IMR-90 (cell line): ENCODE measurements at regions not wholly inside any gene's neighbourhood (a gene's known extent, or its start where the extent isn't known, plus 50 kb on each side); places are given as distances from the start of the nearest gene placed in this dataset.

Experiments used
- ATAC-seq: fragments of 200-7000 bp; cut with Tn5 transposase; 2 replicates; pipeline ENCODE4 v1.9.1; 2020; ENCODE audit warnings: low read depth, mild to moderate bottlenecking, moderate library complexity
- BruUV-seq: library from RNA; stranded (reverse); fragments of 400-500 nt; replicated peaks from 2 replicates; lab custom pipeline; 2021; lab: Mats Ljungman, UMichigan
- CTCF ChIA-PET: fragments of 300-600 bp; formaldehyde crosslinking; extraction: SDS; loops from one replicate; lab custom pipeline; 2021; ENCODE audit warnings: antibody characterized with exemption; lab: Yijun Ruan, JAX
- POLR2A ChIA-PET: fragments of 300-600 bp; sonication (Branson Sonifier 250); formaldehyde crosslinking; loops from one replicate; lab custom pipeline; 2022; ENCODE audit warnings: antibody characterized with exemption; ENCODE audit not compliant: unreplicated experiment; lab: Charles Lee
- DNase-seq: peaks from one replicate; pipeline ENCODE4 v3.0.0; 2013
- H2AFZ ChIP-seq: replicated peaks from 2 replicates; pipeline ENCODE3; 2013; ENCODE audit warnings: low read length, mild to moderate bottlenecking; ENCODE audit not compliant: poor library complexity
- H2AK5ac ChIP-seq: 2 replicates; pipeline ENCODE4 v1.6.1; 2013; ENCODE audit warnings: low read depth, low read length, inconsistent platforms
- H2AK9ac ChIP-seq: replicated peaks from 2 replicates; pipeline ENCODE3; 2013; ENCODE audit warnings: mild to moderate bottlenecking, low read depth, low read length, moderate library complexity; ENCODE audit not compliant: poor library complexity
- H2BK120ac ChIP-seq: 2 replicates; pipeline ENCODE4 v1.6.1; 2013; ENCODE audit warnings: low read depth, low read length, inconsistent platforms
- H2BK15ac ChIP-seq: 3 replicates; pipeline ENCODE4 v1.6.1; 2013; ENCODE audit warnings: low read depth, low read length, inconsistent platforms
- H2BK20ac ChIP-seq: 2 replicates; pipeline ENCODE4 v1.6.1; 2013; ENCODE audit warnings: low read depth, mild to moderate bottlenecking, inconsistent platforms, low read length, moderate library complexity
- H2BK5ac ChIP-seq: 2 replicates; pipeline ENCODE4 v1.6.1; 2013; ENCODE audit warnings: mild to moderate bottlenecking, low read depth, low read length, inconsistent platforms; ENCODE audit not compliant: poor library complexity, severe bottlenecking
- H3K14ac ChIP-seq: replicated peaks from 2 replicates; pipeline ENCODE4 v1.6.1; 2013; ENCODE audit warnings: low read depth, low read length, inconsistent platforms
- H3K18ac ChIP-seq: 2 replicates; pipeline ENCODE4 v1.6.1; 2013; ENCODE audit warnings: low read depth, low read length, control low read depth
- H3K23ac ChIP-seq: 2 replicates; pipeline ENCODE4 v1.6.1; 2013; ENCODE audit warnings: low read depth, low read length, inconsistent platforms
- H3K27ac ChIP-seq: 2 replicates; pipeline ENCODE4 v1.5.1; 2013; ENCODE audit warnings: mild to moderate bottlenecking, control low read depth, low read length; ENCODE audit not compliant: insufficient read depth
- H3K27me3 ChIP-seq: 2 replicates; pipeline ENCODE4 v1.6.1; 2013; ENCODE audit warnings: low read length; ENCODE audit not compliant: control insufficient read depth, insufficient read depth
- H3K36me3 ChIP-seq: 2 replicates; pipeline ENCODE4 v1.6.1; 2013; ENCODE audit warnings: low read length, mixed read lengths; ENCODE audit not compliant: control insufficient read depth, insufficient read depth
- H3K4ac ChIP-seq: 2 replicates; pipeline ENCODE4 v1.6.1; 2013; ENCODE audit warnings: low read depth, low read length, inconsistent platforms
- H3K4me1 ChIP-seq: 2 replicates; pipeline ENCODE4 v1.6.1; 2013; ENCODE audit warnings: low read length, mixed read lengths; ENCODE audit not compliant: control insufficient read depth, insufficient read depth
- H3K4me2 ChIP-seq: 2 replicates; pipeline ENCODE4 v1.6.1; 2013; ENCODE audit warnings: low read depth, mild to moderate bottlenecking, control low read depth, low read length, moderate library complexity
- H3K4me3 ChIP-seq: 2 replicates; pipeline ENCODE4 v1.5.1; 2013; ENCODE audit warnings: low read depth, mild to moderate bottlenecking, control low read depth, low read length, moderate library complexity; ENCODE audit not compliant: insufficient read depth
- H3K56ac ChIP-seq: 2 replicates; pipeline ENCODE4 v1.6.1; 2013; ENCODE audit warnings: low read length, inconsistent platforms; ENCODE audit not compliant: insufficient read depth; ENCODE audit errors: extremely low read depth
- H3K79me1 ChIP-seq, 2 experiments: 2 replicates each; pipeline ENCODE4 v1.6.1; 2013; ENCODE audit warnings: low read length in 2 of 2, inconsistent platforms in 1 of 2, low read depth in 1 of 2
- H3K9ac ChIP-seq: 2 replicates; pipeline ENCODE4 v1.6.1; 2013; ENCODE audit warnings: low read depth, low read length, control low read depth
- H3K9me1 ChIP-seq: 2 replicates; pipeline ENCODE4 v1.6.1; 2013; ENCODE audit warnings: low read length, inconsistent platforms; ENCODE audit not compliant: insufficient read depth
- H3K9me3 ChIP-seq: 2 replicates; pipeline ENCODE4 v1.6.1; 2013; ENCODE audit warnings: low read length; ENCODE audit not compliant: control insufficient read depth, insufficient read depth
- H4K20me1 ChIP-seq: 2 replicates; pipeline ENCODE4 v1.6.1; 2013; ENCODE audit warnings: low read length, inconsistent platforms; ENCODE audit not compliant: insufficient read depth
- H4K5ac ChIP-seq: 2 replicates; pipeline ENCODE4 v1.6.1; 2013; ENCODE audit warnings: mild to moderate bottlenecking, low read depth, low read length, control low read depth
- H4K8ac ChIP-seq, 2 experiments: 2 replicates each; pipeline ENCODE4 v1.6.1; 2013; ENCODE audit warnings: low read depth in 2 of 2, low read length in 2 of 2, control low read depth in 1 of 2, inconsistent platforms in 1 of 2
- H4K91ac ChIP-seq: 2 replicates; pipeline ENCODE4 v1.6.1; 2013; ENCODE audit warnings: low read depth, low read length, inconsistent platforms; ENCODE audit not compliant: insufficient read depth
- CEBPB ChIP-seq: IDR thresholded peaks from 2 replicates; pipeline ENCODE4 v1.6.1; 2012; ENCODE audit warnings: low read depth, low read length, improper control_type of control experiment
- CHD1 ChIP-seq: IDR thresholded peaks from 2 replicates; pipeline ENCODE4 v1.6.1; 2012; ENCODE audit warnings: low read depth, low read length, improper control_type of control experiment
- CTCF ChIP-seq: conservative IDR thresholded peaks from 2 replicates; pipeline ENCODE4 v1.5.1; 2012; ENCODE audit warnings: mild to moderate bottlenecking, low read depth, low read length, improper control_type of control experiment
- MAZ ChIP-seq: IDR thresholded peaks from 2 replicates; pipeline ENCODE4 v1.6.1; 2012; ENCODE audit warnings: low read depth, mild to moderate bottlenecking, low read length, improper control_type of control experiment, moderate library complexity, borderline replicate concordance
- MXI1 ChIP-seq: IDR thresholded peaks from 2 replicates; pipeline ENCODE4 v1.6.1; 2012; ENCODE audit warnings: low read depth, mild to moderate bottlenecking, low read length, moderate library complexity, borderline replicate concordance
- NFE2L2 ChIP-seq: fragments of 150-350 bp; IDR thresholded peaks from 2 replicates; pipeline ENCODE4 v1.6.1; 2016; ENCODE audit warnings: low read depth, mild to moderate bottlenecking, low read length
- POLR2A ChIP-seq: IDR thresholded peaks from 2 replicates; pipeline ENCODE4 v1.6.1; 2012; ENCODE audit warnings: mild to moderate bottlenecking, low read depth, low read length
- RAD21 ChIP-seq: IDR thresholded peaks from 2 replicates; pipeline ENCODE4 v1.6.1; 2012; ENCODE audit warnings: low read length, improper control_type of control experiment
- RCOR1 ChIP-seq: IDR thresholded peaks from 2 replicates; pipeline ENCODE4 v1.6.1; 2012; ENCODE audit warnings: mild to moderate bottlenecking, low read length, improper control_type of control experiment; ENCODE audit not compliant: insufficient replicate concordance
- USF2 ChIP-seq: fragments of 150-350 bp; IDR thresholded peaks from 2 replicates; pipeline ENCODE4 v1.6.1; 2017; ENCODE audit warnings: mild to moderate bottlenecking, antibody characterized with exemption, low read length, low read depth
- WGBS, 2 experiments: methylation state at CpG; one replicate each; pipeline versions ENCODE4 v1.1.5 to v1.1.7; 2013; ENCODE audit warnings: missing lambda C conversion rate in 2 of 2; ENCODE audit not compliant: insufficient read length in 1 of 2; ENCODE audit errors: extremely low coverage in 2 of 2; 5-methylcytosine and 5-hydroxymethylcytosine counted together
- dilution Hi-C: fragments of 300-500 bp; cut with HindIII; formaldehyde crosslinking; loops from one replicate; pipeline ENCODE4 v1.14.3; 2018; ENCODE audit warnings: low sequenced_read_pairs; ENCODE audit not compliant: unreplicated experiment
- in situ Hi-C: fragments of 300-500 bp; cut with MboI; formaldehyde crosslinking; loops from 3 replicates; pipeline ENCODE4 v1.14.3; 2019; ENCODE audit warnings: low sequenced_read_pairs, inconsistent platforms, mixed read lengths
- intact Hi-C: fragments of 100-400 bp; cut with micrococcal nuclease; formaldehyde crosslinking; loops from 2 replicates; pipeline ENCODE4 v1.10.0; 2022

GRCh38 chr12:97276661-97277429, 185.8 kb upstream of the RMST start:
- no peak overlapping the region for H2BK5ac ChIP-seq
- ChIA-PET POLR2A (no interaction called here), CTCF (interaction anchor here (0.6 kb wide), 1 partner anchor 12 kb away, joined by 3 read pairs; no protein-coding TSS in a partner anchor)
- in situ Hi-C loops = no loop called here
- H4K5ac ChIP-seq = no peak overlapping the region
- no peak overlapping the region for H2BK120ac ChIP-seq
- no peak overlapping the region for H3K27ac ChIP-seq
- no peaks in the 10 kb centered on the region for H3K36me3 ChIP-seq
- H2BK15ac ChIP-seq = no peak overlapping the region
- H3K27me3 ChIP-seq = no peaks in the 10 kb centered on the region
- no peak for TF ChIP-seq RAD21
- TF ChIP-seq USF2 = no peak
- TF ChIP-seq MXI1 = no peak
- no peak for TF ChIP-seq POLR2A
- no peak for TF ChIP-seq RCOR1
- no peak for TF ChIP-seq NFE2L2
- TF ChIP-seq MAZ = no peak
- no peak for TF ChIP-seq CHD1
- no peak for TF ChIP-seq CTCF
- TF ChIP-seq CEBPB = no peak
- no peak overlapping the region for H3K4ac ChIP-seq
- no peak overlapping the region for H2AK5ac ChIP-seq
- no peak overlapping the region for H3K4me2 ChIP-seq
- no peak for DNase-seq
- H4K8ac ChIP-seq = no peak overlapping the region
- intact Hi-C loops = no loop called here
- H3K23ac ChIP-seq = no peak overlapping the region
- no peak overlapping the region for H3K18ac ChIP-seq
- no peak overlapping the region for H4K91ac ChIP-seq
- no peak overlapping the region for H3K9ac ChIP-seq
- no peak overlapping the region for H2BK20ac ChIP-seq
- no peaks in the 10 kb centered on the region for H3K9me1 ChIP-seq
- dilution Hi-C loops = no loop called here
- H3K4me3 ChIP-seq = no peak overlapping the region
- no peaks in the 10 kb centered on the region for H4K20me1 ChIP-seq
- no CpG with 5 or more reads among the region's 1 CpG for WGBS, 2 experiments
- no peak overlapping the region for H2AFZ ChIP-seq
- peaks cover 3% of the 10 kb centered on the region; the same call in 1 of the 2 replicates for H3K9me3 ChIP-seq
- no peak overlapping the region for H3K56ac ChIP-seq
- no peak for ATAC-seq
- no peak overlapping the region for H2AK9ac ChIP-seq
- H3K4me1 ChIP-seq = no peaks in the 10 kb centered on the region
- BruUV-seq = no TSS peak
- H3K79me1 ChIP-seq = no peaks in the 10 kb centered on the region
- H3K14ac ChIP-seq = no peak overlapping the region
